Astrocyte of the spinal cord (primary cell): ENCODE measurements at regions not wholly inside any gene's neighbourhood (a gene's known extent, or its start where the extent isn't known, plus 50 kb on each side); places are given as distances from the start of the nearest gene placed in this dataset.

Experiments
- DNase-seq: peaks from one replicate; pipeline ENCODE4 v3.0.0; 2011; ENCODE audit warnings: low read depth, low spot score
- H3K4me3 ChIP-seq: 2 replicates; pipeline ENCODE4 v1.5.1; 2011; ENCODE audit warnings: low read depth, mild to moderate bottlenecking, low read length, moderate library complexity
- in situ Hi-C: cut with HindIII; loops from 2 replicates; pipeline ENCODE4 v1.10.0; 2017; ENCODE audit warnings: low sequenced_read_pairs
- TF ChIP-seq, protein P1 (sequence below): IDR thresholded peaks from 2 replicates; pipeline ENCODE4 v1.5.1; 2012; ENCODE audit warnings: low read depth, mild to moderate bottlenecking, low read length, inconsistent platforms

DNA sequence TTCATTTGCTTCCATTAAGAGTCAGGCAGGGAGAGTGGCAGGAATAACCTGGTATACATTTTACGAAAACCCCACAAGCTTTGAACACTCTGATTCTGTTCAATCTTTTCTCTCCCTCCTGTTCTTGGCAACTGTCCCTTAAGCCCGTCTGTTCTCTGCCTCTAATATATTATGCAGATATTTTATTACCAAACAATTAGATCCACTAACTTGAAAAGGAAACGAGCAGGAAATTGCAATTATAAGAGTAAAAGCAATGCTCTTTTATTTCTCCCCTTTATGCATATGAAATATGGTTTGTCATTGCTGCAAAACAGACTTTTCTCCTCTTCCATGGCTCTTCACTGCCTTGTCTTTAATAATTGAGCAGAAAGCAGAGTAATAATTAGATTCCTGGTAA, 149.1 kb upstream of the CELF4 start:
- no peak for DNase-seq
- no peak overlapping the region for H3K4me3 ChIP-seq
- TF ChIP-seq, protein P1, sequence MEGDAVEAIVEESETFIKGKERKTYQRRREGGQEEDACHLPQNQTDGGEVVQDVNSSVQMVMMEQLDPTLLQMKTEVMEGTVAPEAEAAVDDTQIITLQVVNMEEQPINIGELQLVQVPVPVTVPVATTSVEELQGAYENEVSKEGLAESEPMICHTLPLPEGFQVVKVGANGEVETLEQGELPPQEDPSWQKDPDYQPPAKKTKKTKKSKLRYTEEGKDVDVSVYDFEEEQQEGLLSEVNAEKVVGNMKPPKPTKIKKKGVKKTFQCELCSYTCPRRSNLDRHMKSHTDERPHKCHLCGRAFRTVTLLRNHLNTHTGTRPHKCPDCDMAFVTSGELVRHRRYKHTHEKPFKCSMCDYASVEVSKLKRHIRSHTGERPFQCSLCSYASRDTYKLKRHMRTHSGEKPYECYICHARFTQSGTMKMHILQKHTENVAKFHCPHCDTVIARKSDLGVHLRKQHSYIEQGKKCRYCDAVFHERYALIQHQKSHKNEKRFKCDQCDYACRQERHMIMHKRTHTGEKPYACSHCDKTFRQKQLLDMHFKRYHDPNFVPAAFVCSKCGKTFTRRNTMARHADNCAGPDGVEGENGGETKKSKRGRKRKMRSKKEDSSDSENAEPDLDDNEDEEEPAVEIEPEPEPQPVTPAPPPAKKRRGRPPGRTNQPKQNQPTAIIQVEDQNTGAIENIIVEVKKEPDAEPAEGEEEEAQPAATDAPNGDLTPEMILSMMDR: no peak
- in situ Hi-C loops: no loop called here

DNA sequence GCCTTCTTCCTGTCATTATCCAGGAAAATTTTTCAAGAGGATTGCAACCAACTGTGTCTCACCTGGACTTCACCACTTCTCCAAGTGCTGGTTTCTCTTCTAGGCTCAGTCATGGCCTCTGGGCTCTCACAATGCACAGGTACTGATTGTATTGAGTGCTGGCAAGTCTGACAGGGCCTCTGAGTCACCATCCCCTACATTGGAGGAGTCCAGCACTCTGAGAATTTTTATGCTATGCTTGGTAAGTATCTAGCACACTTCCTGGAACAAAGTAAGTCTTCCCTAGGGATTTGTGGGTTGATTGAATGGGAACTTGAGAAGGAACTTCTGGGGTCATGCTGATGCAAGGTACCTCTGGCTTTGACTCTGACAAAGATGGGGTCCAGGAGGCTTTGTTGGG, 147.2 kb upstream of the CELF4 start:
- H3K4me3 ChIP-seq: no peak overlapping the region
- TF ChIP-seq, protein P1: no peak
- in situ Hi-C loops: no loop called here
- no peak for DNase-seq

DNA sequence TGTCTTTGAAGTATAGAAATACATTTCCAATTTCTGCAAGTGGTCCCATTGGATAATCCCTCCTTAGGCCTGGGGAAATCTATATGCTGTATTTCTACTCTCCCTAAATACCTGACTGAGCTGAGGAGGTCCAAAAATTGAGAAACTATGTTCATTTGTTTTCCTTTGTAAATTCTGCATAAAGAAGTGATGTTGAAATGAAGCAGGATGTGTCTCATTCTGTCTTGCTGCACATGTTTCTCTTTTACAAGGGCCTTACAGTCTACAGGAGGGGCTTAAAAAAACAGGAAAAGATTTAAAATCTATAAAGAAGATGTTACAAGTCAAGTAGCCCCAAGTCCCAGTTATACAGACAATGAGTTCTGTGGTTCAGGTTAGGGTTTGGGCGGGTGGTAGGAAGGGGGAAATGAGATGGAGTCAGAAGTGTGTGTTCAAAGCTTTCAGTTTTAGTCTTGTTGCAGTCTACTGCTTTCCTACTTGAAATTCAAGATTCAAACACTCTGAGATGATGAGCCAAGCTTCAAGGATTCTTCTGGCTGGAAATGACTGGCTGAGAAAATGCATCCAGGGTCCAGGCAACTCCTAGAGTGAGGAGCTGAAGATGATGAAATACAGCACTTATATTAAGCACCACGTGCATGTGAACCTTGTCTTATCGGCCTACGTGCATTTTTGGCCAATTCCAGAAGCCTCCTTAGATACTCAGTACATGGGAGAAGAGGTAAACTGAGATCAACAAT, 146.3 kb upstream of the CELF4 start:
- TF ChIP-seq, protein P1: no peak
- in situ Hi-C loops: no loop called here
- DNase-seq: no peak

DNA sequence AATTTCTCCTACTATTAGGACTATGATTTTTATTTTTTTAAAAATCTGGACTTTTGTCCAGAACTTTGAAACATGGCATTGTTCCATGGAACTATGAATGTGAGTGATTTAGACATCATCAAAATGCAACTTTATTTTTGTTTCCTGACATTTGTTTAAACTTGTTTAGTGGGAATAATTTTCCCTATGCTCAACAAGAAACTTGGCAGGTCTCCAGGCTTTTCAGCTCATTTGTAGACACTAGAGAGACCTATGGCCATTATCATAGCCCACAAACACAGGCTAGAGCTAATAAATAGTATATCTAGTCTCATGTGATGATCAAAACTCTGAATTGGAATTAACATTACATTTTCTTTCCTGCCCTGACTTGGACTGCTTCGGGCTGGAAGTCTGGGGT, 145.1 kb upstream of the CELF4 start:
- no peak overlapping the region for H3K4me3 ChIP-seq
- in situ Hi-C loops: no loop called here
- no peak for DNase-seq
- TF ChIP-seq, protein P1: no peak

More for the DNA sequence above, 146.3 kb upstream of the CELF4 start:
- H3K4me3 ChIP-seq: no peak overlapping the region

DNA sequence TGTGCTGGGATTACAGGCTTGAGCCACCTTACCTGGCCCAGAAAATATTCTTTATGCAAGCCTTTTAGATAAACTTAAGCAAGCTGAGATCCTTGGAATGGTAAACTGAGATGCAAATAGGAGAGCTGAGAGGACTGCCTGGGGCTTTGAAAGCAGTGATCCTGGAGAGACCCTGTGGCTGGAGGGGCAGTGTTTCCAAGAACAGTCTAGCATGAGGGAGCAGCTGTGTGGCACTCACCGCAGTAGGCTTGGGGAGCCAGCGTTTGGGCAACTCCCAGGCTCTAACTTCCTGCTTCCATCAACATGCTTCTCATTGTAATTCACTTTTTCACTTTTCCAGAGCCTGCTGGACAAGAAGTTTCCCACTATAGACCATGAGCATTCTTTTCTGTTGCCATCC, 144.1 kb upstream of the CELF4 start:
- no peak overlapping the region for H3K4me3 ChIP-seq
- DNase-seq: no peak
- TF ChIP-seq, protein P1: no peak
- in situ Hi-C loops: no loop called here

DNA sequence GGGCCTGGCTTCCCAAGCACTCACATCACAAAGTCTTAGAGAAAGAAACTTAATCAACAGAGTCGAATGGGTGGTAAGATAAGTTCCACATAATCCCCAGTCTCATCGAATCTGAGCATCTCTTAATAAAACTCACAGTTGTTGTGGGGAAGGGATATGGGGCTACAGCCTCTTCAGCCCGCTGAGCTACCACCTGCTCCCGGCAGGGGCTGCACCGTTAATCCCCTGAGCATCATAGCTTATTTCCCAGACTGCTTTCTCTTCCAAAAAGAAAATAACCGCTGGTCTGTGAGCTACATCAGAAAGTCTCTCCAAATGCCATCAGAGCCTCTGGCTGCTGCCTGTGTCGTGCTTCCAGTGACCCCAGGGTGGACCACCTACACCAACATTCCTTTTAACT, 139.4 kb upstream of the CELF4 start:
- no peak for DNase-seq
- no peak overlapping the region for H3K4me3 ChIP-seq
- in situ Hi-C loops: no loop called here
- TF ChIP-seq, protein P1: no peak
